Left colon (tissue), 2 donors: ENCODE measurements at regions not wholly inside any gene's neighbourhood (a gene's known extent, or its start where the extent isn't known, plus 50 kb on each side); places are given as distances from the start of the nearest gene placed in this dataset.
"Not testable (repeated sequence)": the region's sequence is repeated elsewhere in the genome, so short reads cannot be mapped to it uniquely, and the experiment has no call there.

Experiments
- ATAC-seq: fragments of 200-7000 bp; cut with Tn5 transposase; one replicate; pipeline ENCODE4 v1.9.1; 2020; ENCODE audit warnings: mild to moderate bottlenecking, moderate library complexity
- DNase-seq, 2 donors: peaks; one replicate each; pipeline ENCODE4 v3.0.0-alpha.2; 2020
- intact Hi-C, 2 donors: fragments of 100-400 bp; cut with DNase I in 1 of 2; cut with micrococcal nuclease in 1 of 2; formaldehyde crosslinking; loops; one replicate each; pipeline versions ENCODE4 v1.11.2 to v1.14.0; 2022; cut with DNase I, micrococcal nuclease
- donor health status: DM: no; HTN: no; CAD: no.
- donor health status: DM: yes; HTN: yes; CAD: no.

- DNase-seq, result no peak
- peak; percentile 46 for ATAC-seq
- intact Hi-C loops, result no loop called here
Measured at GRCh38 chr10:5268743-5269142, 72.1 kb downstream of the AKR1C4 start.

GRCh38 chr10:5269791-5270190 lies 73.2 kb downstream of the AKR1C4 start:
- no peak for ATAC-seq
- DNase-seq, result no peak
- intact Hi-C loops, result no loop called here

GRCh38 chr10:5271526-5271925 lies 74.9 kb downstream of the AKR1C4 start:
- intact Hi-C loops, result no loop called here
- ATAC-seq, result no peak
- no peak for DNase-seq

GRCh38 chr10:5272065-5272803 lies 75.6 kb downstream of the AKR1C4 start:
- intact Hi-C loops, result no loop called here
- no peak for DNase-seq
- no peak for ATAC-seq

GRCh38 chr10:5274795-5275194 lies 78.2 kb downstream of the AKR1C4 start:
- ATAC-seq, result no peak
- DNase-seq, result no peak
- intact Hi-C loops, result no loop called here

- intact Hi-C loops, result loop anchor here in 1 of 2 donors (5.0 to 10.0 kb wide), 2 partner anchors 267 to 429 kb away; no protein-coding TSS in a partner anchor
- DNase-seq, result no peak
- no peak for ATAC-seq
Measured at GRCh38 chr10:5281356-5281755, 83.4 kb upstream of the UCN3 start.

GRCh38 chr10:5282137-5282536 lies 82.6 kb upstream of the UCN3 start:
- intact Hi-C loops, result loop anchor here in 1 of 2 donors (5.0 to 10.0 kb wide), 2 partner anchors 267 to 430 kb away; no protein-coding TSS in a partner anchor
- DNase-seq, result no peak
- ATAC-seq, result peak; percentile 28

- DNase-seq (peak; percentile 56 to 74), ATAC-seq (peak; percentile 97)
- intact Hi-C loops, result loop anchor here in 1 of 2 donors (5.0 to 10.0 kb wide), 2 partner anchors 269 to 431 kb away; no protein-coding TSS in a partner anchor
Measured at GRCh38 chr10:5283305-5284158, 81.2 kb upstream of the UCN3 start.

GRCh38 chr10:5284311-5285057 lies 80.3 kb upstream of the UCN3 start:
- intact Hi-C loops, result loop anchor here in 1 of 2 donors (5.0 to 10.0 kb wide), 2 partner anchors 270 to 432 kb away; no protein-coding TSS in a partner anchor
- DNase-seq (no peak), ATAC-seq (no peak)

- DNase-seq, result no peak
- no peak for ATAC-seq
- intact Hi-C loops, result loop anchor here in 1 of 2 donors (10.0 kb wide), 1 partner anchor 270 kb away; no protein-coding TSS in a partner anchor
Measured at GRCh38 chr10:5285186-5285585, 79.6 kb upstream of the UCN3 start.

GRCh38 chr10:5288359-5288758 lies 76.4 kb upstream of the UCN3 start:
- intact Hi-C loops, result loop anchor here in 1 of 2 donors (10.0 kb wide), 1 partner anchor 274 kb away; no protein-coding TSS in a partner anchor
- DNase-seq (no peak), ATAC-seq (no peak)

- not testable (repeated sequence) for ATAC-seq, DNase-seq
- intact Hi-C loops, result loop anchor here in 1 of 2 donors (10.0 kb wide), 1 partner anchor 274 kb away; no protein-coding TSS in a partner anchor
Measured at GRCh38 chr10:5289228-5289627, 75.5 kb upstream of the UCN3 start.

GRCh38 chr10:5291501-5292195 lies 73.1 kb upstream of the UCN3 start:
- DNase-seq, result peak; percentile 36 to 62
- intact Hi-C loops, result no loop called here
- ATAC-seq, result peak; percentile 89

GRCh38 chr10:5292196-5292735 lies 72.5 kb upstream of the UCN3 start:
- intact Hi-C loops, result no loop called here
- ATAC-seq (peak; percentile 78), DNase-seq (peak in 1 of 2 donors; percentile 16)

- intact Hi-C loops, ATAC-seq, DNase-seq: not testable (repeated sequence)
Measured at GRCh38 chr10:5292970-5293369, 71.8 kb upstream of the UCN3 start.

- DNase-seq (peak; percentile 71 to 82), ATAC-seq (peak; percentile 63)
- intact Hi-C loops, result no loop called here
Measured at GRCh38 chr10:5293691-5294550, 70.8 kb upstream of the UCN3 start.

GRCh38 chr10:5297466-5297865 lies 67.3 kb upstream of the UCN3 start:
- DNase-seq (no peak), ATAC-seq (no peak)
- intact Hi-C loops, result no loop called here
